ENCODE measurements at regions not wholly inside any gene's neighbourhood (a gene's known extent, or its start where the extent isn't known, plus 50 kb on each side); places are given as distances from the start of the nearest gene placed in this dataset.

GRCh38 chr11:90564531-90564930, 341.7 kb upstream of the CHORDC1 start:
- Histone ChIP-seq H4K91ac (ENCODE audit: insufficient read depth, low read depth, low read length) (no peak overlapping the region), H3K14ac (replicated peaks; ENCODE audit: low read depth, low read length) (no peak overlapping the region), H2BK5ac (ENCODE audit: low read depth, low read length, poor library complexity, severe bottlenecking) (no peak overlapping the region), H3K79me1 (ENCODE audit: low read depth in 1 of 2, low read length in 2 of 2) (no peaks in the 10 kb centered on the region), H3K23ac (ENCODE audit: low read depth, low read length) (no peak overlapping the region), H2AFZ (replicated peaks; ENCODE audit: low read length, poor library complexity) (no peak overlapping the region), H3K9me1 (ENCODE audit: insufficient read depth, low read length) (no peaks in the 10 kb centered on the region), H4K5ac (ENCODE audit: low read depth, low read length) (no peak overlapping the region), H2BK15ac (ENCODE audit: low read depth, low read length) (no peak overlapping the region), H2BK120ac (ENCODE audit: low read depth, low read length) (no peak overlapping the region), H3K9ac (ENCODE audit: low read depth, low read length) (no peak overlapping the region), H3K27ac (ENCODE audit: insufficient read depth, low read length) (no peak overlapping the region), H2AK9ac (replicated peaks; ENCODE audit: low read depth, low read length, poor library complexity) (no peak overlapping the region), H3K27me3 (ENCODE audit: control insufficient read depth, insufficient read depth, low read length) (no peaks in the 10 kb centered on the region), H3K4me1 (ENCODE audit: control insufficient read depth, insufficient read depth, low read length) (no peaks in the 10 kb centered on the region), H2BK20ac (ENCODE audit: low read depth, low read length) (no peak overlapping the region), H3K9me3 (ENCODE audit: control insufficient read depth, insufficient read depth, low read length) (peaks cover 2% of the 10 kb centered on the region; the same call in 1 of the 2 replicates), H3K4me3 (ENCODE audit: insufficient read depth, low read depth, low read length) (no peak overlapping the region), H2AK5ac (ENCODE audit: low read depth, low read length) (no peak overlapping the region), H3K56ac (ENCODE audit: extremely low read depth, insufficient read depth, low read length) (no peak overlapping the region), H3K4ac (ENCODE audit: low read depth, low read length) (no peak overlapping the region), H3K36me3 (ENCODE audit: control insufficient read depth, insufficient read depth, low read length) (no peaks in the 10 kb centered on the region), H4K8ac (ENCODE audit: low read depth in 2 of 2, low read length in 2 of 2) (no peak overlapping the region), H3K4me2 (ENCODE audit: low read depth, low read length) (no peak overlapping the region), H4K20me1 (ENCODE audit: insufficient read depth, low read length) (no peaks in the 10 kb centered on the region), H3K18ac (ENCODE audit: low read depth, low read length) (no peak overlapping the region)
- in situ Hi-C loops (cut with MboI; ENCODE audit: low sequenced_read_pairs) (no loop called here), dilution Hi-C loops (cut with HindIII; ENCODE audit: low sequenced_read_pairs, unreplicated experiment) (no loop called here), intact Hi-C loops (cut with micrococcal nuclease) (no loop called here)
- no peak for DNase-seq
- ChIA-PET POLR2A (ENCODE audit: unreplicated experiment) (no interaction called here), CTCF (no interaction called here)
- no TSS peak for BruUV-seq (replicated peaks)
- no CpG with 5 or more reads among the region's 1 CpG for WGBS, 2 experiments (ENCODE audit: extremely low coverage in 2 of 2, insufficient read length in 1 of 2)
- no peak for ATAC-seq (ENCODE audit: low read depth)
- TF ChIP-seq MXI1 (IDR thresholded peaks at IDR 0.05; ENCODE audit: borderline replicate concordance, low read depth, low read length) (no peak), MAFK (IDR thresholded peaks at IDR 0.05; ENCODE audit: low read depth, low read length) (no peak)

All from IMR-90 (cell line).